BJ (cell line): ENCODE measurements at regions not wholly inside any gene's neighbourhood (a gene's known extent, or its start where the extent isn't known, plus 50 kb on each side); places are given as distances from the start of the nearest gene placed in this dataset.

Experiments
- CTCF ChIA-PET: fragments of 350-600 bp; formaldehyde crosslinking; extraction: SDS; loops from one replicate; lab custom pipeline; 2021; ENCODE audit warnings: antibody characterized with exemption, inconsistent platforms; lab: Yijun Ruan, JAX
- POLR2A ChIA-PET: fragments of 300-600 bp; sonication (Branson Sonifier 250); formaldehyde crosslinking; extraction: SDS; loops from one replicate; lab custom pipeline; 2021; ENCODE audit warnings: antibody characterized with exemption; lab: Charles Lee
- DNase-seq: peaks from one replicate; pipeline ENCODE4 v3.0.0-alpha.2; 2011; ENCODE audit warnings: low read depth
- H3K27me3 ChIP-seq: 2 replicates; pipeline ENCODE4 v1.6.0; 2011; ENCODE audit warnings: low read length; ENCODE audit not compliant: control insufficient read depth, insufficient read depth
- H3K36me3 ChIP-seq: 2 replicates; pipeline ENCODE4 v1.5.1; 2011; ENCODE audit warnings: low read length; ENCODE audit not compliant: control insufficient read depth, insufficient read depth
- H3K4me3 ChIP-seq: 2 replicates; pipeline ENCODE4 v1.5.1; 2011; ENCODE audit warnings: low read depth, mild to moderate bottlenecking, control low read depth, low read length
- CTCF ChIP-seq: IDR thresholded peaks from 2 replicates; pipeline ENCODE4 v1.5.1; 2011; ENCODE audit warnings: low read depth, mild to moderate bottlenecking, control low read depth, inconsistent platforms, low read length, moderate library complexity; ENCODE audit not compliant: insufficient read depth

GRCh38 chr18:28766027-28766426, 589.1 kb upstream of the CDH2 start:
- H3K27me3 ChIP-seq, result no peaks in the 10 kb centered on the region
- no peak for TF ChIP-seq CTCF
- CTCF ChIA-PET, result no interaction called here
- no peak overlapping the region for H3K4me3 ChIP-seq
- no peaks in the 10 kb centered on the region for H3K36me3 ChIP-seq
- no peak for DNase-seq
- POLR2A ChIA-PET, result no interaction called here

- no peak for TF ChIP-seq CTCF
- DNase-seq, result no peak
- ChIA-PET CTCF (no interaction called here), POLR2A (no interaction called here)
- no peaks in the 10 kb centered on the region for H3K36me3 ChIP-seq
- no peak overlapping the region for H3K4me3 ChIP-seq
- no peaks in the 10 kb centered on the region for H3K27me3 ChIP-seq
Observed at GRCh38 chr18:28760299-28760698, 583.4 kb upstream of the CDH2 start.

GRCh38 chr18:28757466-28758008, 580.6 kb upstream of the CDH2 start:
- DNase-seq, result no peak
- Histone ChIP-seq H3K27me3 (no peaks in the 10 kb centered on the region), H3K36me3 (no peaks in the 10 kb centered on the region), H3K4me3 (no peak overlapping the region)
- TF ChIP-seq CTCF, result no peak
- CTCF ChIA-PET, result interaction anchor here (1.7 kb wide), 1 partner anchor 8 kb away, joined by 4 read pairs; no protein-coding TSS in a partner anchor
- POLR2A ChIA-PET, result no interaction called here

DNA sequence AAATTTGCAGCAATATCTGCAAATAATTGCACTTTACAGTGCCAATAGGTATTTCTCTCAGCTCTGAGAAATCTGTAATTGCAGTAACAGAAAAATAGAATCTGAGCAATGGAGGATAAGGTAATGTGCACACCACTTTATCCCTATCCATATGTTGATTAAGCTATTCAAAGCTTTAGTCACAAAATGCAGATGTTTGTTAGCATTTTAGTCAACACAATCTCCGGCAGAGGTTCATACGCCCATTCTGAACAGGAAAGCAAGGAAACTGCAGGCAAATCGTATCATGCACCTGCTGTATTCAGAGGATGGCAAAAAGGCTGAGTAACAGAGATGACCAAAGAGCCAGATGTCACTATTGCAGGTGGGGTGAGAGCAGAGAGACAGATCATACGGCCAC, 566.2 kb upstream of the CDH2 start:
- no peaks in the 10 kb centered on the region for H3K27me3 ChIP-seq
- no peak for DNase-seq
- no peaks in the 10 kb centered on the region for H3K36me3 ChIP-seq
- POLR2A ChIA-PET, result no interaction called here
- no peak for TF ChIP-seq CTCF
- CTCF ChIA-PET, result no interaction called here
- H3K4me3 ChIP-seq, result no peak overlapping the region

GRCh38 chr18:28740575-28740974, 563.6 kb upstream of the CDH2 start:
- POLR2A ChIA-PET, result no interaction called here
- Histone ChIP-seq H3K27me3 (no peaks in the 10 kb centered on the region), H3K4me3 (no peak overlapping the region), H3K36me3 (no peaks in the 10 kb centered on the region)
- no peak for TF ChIP-seq CTCF
- DNase-seq, result no peak
- CTCF ChIA-PET, result no interaction called here
